Tibial nerve (tissue), 4 donors: ENCODE measurements at regions not wholly inside any gene's neighbourhood (a gene's known extent, or its start where the extent isn't known, plus 50 kb on each side); places are given as distances from the start of the nearest gene placed in this dataset.

Experiments used
- EP300 ChIP-seq, 2 donors: sonication (generic); formaldehyde crosslinking; IDR thresholded peaks; one replicate each; pipeline ENCODE4 v1.6.1; 2017; ENCODE audit warnings: antibody characterized with exemption in 2 of 2, mild to moderate bottlenecking in 1 of 2
- POLR2A ChIP-seq, 2 donors: fragments of 450-650 bp; IDR thresholded peaks; one replicate each; pipeline ENCODE4 v1.6.1; 2017; ENCODE audit warnings: antibody characterized with exemption in 2 of 2, mild to moderate bottlenecking in 2 of 2, moderate library complexity in 2 of 2
- TF ChIP-seq, protein P1 (sequence below), 5 experiments: fragments of 200-600 bp in 3 of 5; fragments of 450-650 bp in 2 of 5; sonication (generic) in 3 of 5; IDR thresholded peaks; one replicate each; pipeline ENCODE4 v1.5.1; 2016 to 2019; ENCODE audit warnings: antibody characterized with exemption in 5 of 5, mild to moderate bottlenecking in 3 of 5, moderate library complexity in 2 of 5

GRCh38 chr9:107858260-107858659 lies 368.7 kb upstream of the KLF4 start:
- TF ChIP-seq, protein P1, sequence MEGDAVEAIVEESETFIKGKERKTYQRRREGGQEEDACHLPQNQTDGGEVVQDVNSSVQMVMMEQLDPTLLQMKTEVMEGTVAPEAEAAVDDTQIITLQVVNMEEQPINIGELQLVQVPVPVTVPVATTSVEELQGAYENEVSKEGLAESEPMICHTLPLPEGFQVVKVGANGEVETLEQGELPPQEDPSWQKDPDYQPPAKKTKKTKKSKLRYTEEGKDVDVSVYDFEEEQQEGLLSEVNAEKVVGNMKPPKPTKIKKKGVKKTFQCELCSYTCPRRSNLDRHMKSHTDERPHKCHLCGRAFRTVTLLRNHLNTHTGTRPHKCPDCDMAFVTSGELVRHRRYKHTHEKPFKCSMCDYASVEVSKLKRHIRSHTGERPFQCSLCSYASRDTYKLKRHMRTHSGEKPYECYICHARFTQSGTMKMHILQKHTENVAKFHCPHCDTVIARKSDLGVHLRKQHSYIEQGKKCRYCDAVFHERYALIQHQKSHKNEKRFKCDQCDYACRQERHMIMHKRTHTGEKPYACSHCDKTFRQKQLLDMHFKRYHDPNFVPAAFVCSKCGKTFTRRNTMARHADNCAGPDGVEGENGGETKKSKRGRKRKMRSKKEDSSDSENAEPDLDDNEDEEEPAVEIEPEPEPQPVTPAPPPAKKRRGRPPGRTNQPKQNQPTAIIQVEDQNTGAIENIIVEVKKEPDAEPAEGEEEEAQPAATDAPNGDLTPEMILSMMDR (IDR thresholded peaks at IDR 0.05), result no peak
- TF ChIP-seq EP300 (IDR thresholded peaks at IDR 0.05) (no peak), POLR2A (IDR thresholded peaks at IDR 0.05) (no peak)
